ENCODE measurements at regions not wholly inside any gene's neighbourhood (a gene's known extent, or its start where the extent isn't known, plus 50 kb on each side); places are given as distances from the start of the nearest gene placed in this dataset.

DNA sequence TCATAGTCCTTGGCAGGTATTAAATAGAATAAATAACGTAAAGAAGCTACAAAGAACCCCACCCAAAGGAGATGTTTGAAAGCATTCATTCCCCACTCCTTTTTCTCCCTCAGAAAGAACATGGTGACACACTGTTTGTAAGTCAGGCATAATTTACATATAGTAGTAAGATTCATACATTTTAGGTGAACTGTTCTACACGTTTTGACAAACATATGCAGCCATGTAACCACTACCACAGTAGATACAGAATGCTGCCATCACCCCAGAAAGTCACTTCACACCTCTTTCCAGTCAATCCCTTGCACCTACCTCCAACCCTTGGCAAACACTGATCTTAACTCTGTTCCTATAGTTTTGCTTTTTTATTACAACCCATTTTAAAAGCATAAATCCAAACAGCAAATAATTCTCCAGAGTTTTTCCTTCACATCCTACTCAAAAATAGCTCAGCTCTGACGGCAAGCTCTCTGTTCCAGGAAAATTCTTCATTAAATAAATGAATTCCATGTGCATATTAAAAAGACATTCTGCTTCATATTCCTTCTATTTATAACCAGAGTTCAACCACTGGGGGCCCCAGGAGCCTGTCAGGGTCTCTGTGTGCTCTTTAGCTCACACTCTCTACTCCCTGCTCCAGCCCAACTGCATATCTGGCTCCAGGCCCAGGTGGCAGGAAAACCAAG, 258.8 kb downstream of the PLPP3 start:
- no peak for DNase-seq (ENCODE audit: low spot score in 2 of 2)

DNA sequence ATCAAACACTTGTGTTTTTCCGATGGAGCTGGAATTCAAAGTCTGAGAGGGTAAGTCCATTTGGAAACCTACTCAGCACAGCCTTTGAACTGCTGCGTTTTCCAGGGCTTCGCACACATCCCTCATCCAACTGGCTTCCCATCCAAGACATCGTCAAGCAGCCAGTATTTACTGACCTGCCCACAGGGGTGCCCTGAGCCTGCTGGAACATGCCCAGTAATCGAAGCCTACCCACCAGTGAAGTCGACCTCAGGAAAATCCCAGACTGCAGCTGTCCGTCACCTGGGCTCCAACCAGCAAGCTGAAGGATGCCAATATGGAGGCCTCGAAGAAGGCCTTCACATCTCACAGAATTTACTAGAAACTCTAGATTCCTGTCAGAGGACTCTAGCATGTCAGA, 261.6 kb downstream of the PLPP3 start:
- in situ Hi-C loops (cut with MboI; ENCODE audit: low sequenced_read_pairs) = no loop called here
- no peak for DNase-seq (ENCODE audit: low spot score in 2 of 2)
- H3K9me3 ChIP-seq = no peaks in the 10 kb centered on the region
- H3K4me3 ChIP-seq = no peak overlapping the region
- H3K27me3 ChIP-seq (ENCODE audit: low read depth) = 0 out of 2 replicates have a peak, but pooled peaks cover 4% of the 10 kb centered on the region
- no peaks in the 10 kb centered on the region for H3K36me3 ChIP-seq (replicated peaks)
- no peaks in the 10 kb centered on the region for H3K4me1 ChIP-seq

More for the DNA sequence above, 258.8 kb downstream of the PLPP3 start:
- Histone ChIP-seq H3K4me1 (no peaks in the 10 kb centered on the region), H3K4me3 (no peak overlapping the region), H3K27me3 (ENCODE audit: low read depth) (no peaks in the 10 kb centered on the region), H3K36me3 (replicated peaks) (no peaks in the 10 kb centered on the region), H3K9me3 (no peaks in the 10 kb centered on the region; the same call in 1 of the 2 replicates)
- in situ Hi-C loops (cut with MboI; ENCODE audit: low sequenced_read_pairs) = loop anchor here (10.0 kb wide), 1 partner anchor 56 kb away; no protein-coding TSS in a partner anchor

DNA sequence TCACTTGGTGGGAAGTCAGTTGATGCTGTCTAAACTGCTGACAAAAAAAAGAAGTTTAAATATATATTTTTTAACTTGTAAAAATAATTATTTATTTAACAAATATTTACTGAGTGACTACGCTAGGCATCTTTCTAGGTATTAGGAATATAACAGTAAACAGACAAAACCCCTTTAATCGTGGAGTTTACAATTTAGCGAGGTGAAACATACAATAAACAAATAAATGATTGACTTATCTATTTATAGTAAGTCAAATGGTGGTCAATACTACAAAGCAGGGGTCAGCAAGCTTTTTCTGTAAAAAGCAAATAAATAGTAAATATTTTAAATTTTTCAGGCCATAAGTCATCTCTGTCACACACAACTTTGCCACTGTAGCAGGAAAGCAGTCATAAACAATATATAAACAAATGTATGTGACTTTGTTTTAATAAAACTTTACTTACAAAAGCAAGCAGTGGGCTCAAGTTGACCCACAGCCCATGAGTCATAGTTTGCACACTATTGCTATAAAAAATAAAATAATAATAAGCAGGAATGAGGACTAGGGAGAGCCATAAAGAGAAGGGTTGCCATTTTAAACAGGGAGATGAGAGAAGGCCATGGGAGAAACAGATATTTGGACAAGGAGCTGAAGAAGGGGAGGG, 263.9 kb downstream of the PLPP3 start:
- in situ Hi-C loops (cut with MboI; ENCODE audit: low sequenced_read_pairs) = no loop called here
- no peaks in the 10 kb centered on the region for H3K9me3 ChIP-seq
- DNase-seq (ENCODE audit: low spot score in 2 of 2) = no peak
- H3K36me3 ChIP-seq (replicated peaks) = no peaks in the 10 kb centered on the region
- 0 out of 2 replicates have a peak, but pooled peaks cover 4% of the 10 kb centered on the region for H3K27me3 ChIP-seq (ENCODE audit: low read depth)
- no peaks in the 10 kb centered on the region for H3K4me1 ChIP-seq
- H3K4me3 ChIP-seq = no peak overlapping the region

DNA sequence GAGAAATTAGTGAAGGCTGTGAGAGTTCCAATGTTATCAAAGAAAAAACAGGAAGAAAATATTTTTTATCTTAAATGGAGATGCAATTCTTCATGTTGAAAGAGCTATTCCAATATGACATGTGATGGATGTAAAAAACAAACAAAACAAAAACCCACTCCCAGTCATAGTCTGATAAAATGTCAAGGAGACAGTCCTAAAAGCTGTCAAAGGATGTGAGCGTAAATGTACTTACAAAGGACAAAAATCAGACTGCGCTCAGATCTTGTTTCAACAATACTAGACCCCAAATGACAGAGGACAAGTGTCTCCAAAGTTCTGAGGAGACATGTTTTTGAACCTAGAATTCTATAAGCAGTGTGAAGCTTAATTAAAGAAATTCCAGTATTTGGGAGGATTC, 265.8 kb downstream of the PLPP3 start:
- Histone ChIP-seq H3K27me3 (ENCODE audit: low read depth) (0 out of 2 replicates have a peak, but pooled peaks cover 4% of the 10 kb centered on the region), H3K4me1 (no peaks in the 10 kb centered on the region), H3K9me3 (no peaks in the 10 kb centered on the region), H3K4me3 (no peak overlapping the region), H3K36me3 (replicated peaks) (no peaks in the 10 kb centered on the region)
- DNase-seq (ENCODE audit: low spot score in 2 of 2) = no peak
- in situ Hi-C loops (cut with MboI; ENCODE audit: low sequenced_read_pairs) = no loop called here

DNA sequence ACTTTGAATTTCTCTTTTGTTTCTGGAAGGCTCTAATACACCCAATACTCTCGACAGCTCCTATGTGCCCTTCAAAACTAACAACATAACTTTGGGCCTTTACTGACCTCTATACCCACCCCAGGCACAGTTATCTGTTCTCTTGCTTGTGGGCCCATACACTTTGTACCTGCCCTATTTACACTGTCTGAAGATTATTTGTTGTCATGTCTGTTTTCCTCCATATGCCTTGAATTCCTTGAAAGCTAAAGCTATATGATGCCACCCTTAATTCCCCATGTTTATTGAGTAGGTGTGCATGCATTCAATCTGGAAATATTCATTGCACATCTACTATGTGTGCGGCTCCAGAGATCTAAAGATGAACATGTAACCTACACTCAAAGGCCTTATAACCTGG, 267.6 kb downstream of the PLPP3 start:
- H3K4me1 ChIP-seq = no peaks in the 10 kb centered on the region
- no peaks in the 10 kb centered on the region for H3K36me3 ChIP-seq (replicated peaks)
- no peaks in the 10 kb centered on the region for H3K9me3 ChIP-seq
- DNase-seq (ENCODE audit: low spot score in 2 of 2) = no peak
- no peak overlapping the region for H3K4me3 ChIP-seq
- 0 out of 2 replicates have a peak, but pooled peaks cover 4% of the 10 kb centered on the region for H3K27me3 ChIP-seq (ENCODE audit: low read depth)
- in situ Hi-C loops (cut with MboI; ENCODE audit: low sequenced_read_pairs) = no loop called here

DNA sequence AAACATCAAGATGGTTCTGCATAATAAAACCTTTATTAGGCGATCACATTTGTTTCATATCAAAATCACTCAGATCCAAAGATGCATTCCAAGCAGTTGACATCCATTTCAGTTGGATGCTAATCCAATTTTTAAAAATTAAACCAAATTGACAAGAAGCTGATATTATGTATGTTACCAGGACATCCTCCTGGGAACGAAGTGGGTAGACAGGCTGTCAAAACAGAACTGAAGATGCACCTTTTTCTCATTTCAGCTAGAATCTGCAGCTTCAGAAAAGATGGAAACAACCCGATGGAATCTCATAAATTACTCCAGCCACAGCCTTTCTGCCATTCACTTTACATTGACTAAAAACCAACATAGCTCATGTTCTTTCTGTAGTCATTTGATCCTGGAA, 268.4 kb downstream of the PLPP3 start:
- Histone ChIP-seq H3K27me3 (ENCODE audit: low read depth) (0 out of 2 replicates have a peak, but pooled peaks cover 4% of the 10 kb centered on the region), H3K9me3 (no peaks in the 10 kb centered on the region), H3K36me3 (replicated peaks) (no peaks in the 10 kb centered on the region), H3K4me3 (no peak overlapping the region), H3K4me1 (no peaks in the 10 kb centered on the region)
- in situ Hi-C loops (cut with MboI; ENCODE audit: low sequenced_read_pairs) = no loop called here
- DNase-seq (ENCODE audit: low spot score in 2 of 2) = no peak

DNA sequence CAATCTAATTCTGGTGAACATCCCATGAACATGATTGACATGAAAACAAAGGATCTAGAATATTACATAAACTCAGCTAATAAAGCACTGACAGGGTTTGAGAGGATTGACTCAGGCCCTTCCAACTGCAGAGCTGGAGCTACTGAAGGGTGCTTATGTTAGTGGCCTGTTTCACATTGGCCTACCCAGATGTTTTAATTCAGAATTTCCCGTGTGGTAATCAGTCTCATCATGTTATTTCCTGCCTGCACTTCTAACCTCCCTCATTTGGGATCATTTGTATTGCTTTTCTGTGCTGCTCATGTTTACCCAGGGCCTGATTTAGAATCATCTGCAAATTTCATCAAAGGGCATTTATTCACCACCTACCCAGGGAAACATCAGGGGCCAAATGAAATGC, 270.3 kb downstream of the PLPP3 start:
- Histone ChIP-seq H3K9me3 (no peaks in the 10 kb centered on the region), H3K4me1 (no peaks in the 10 kb centered on the region), H3K27me3 (ENCODE audit: low read depth) (peaks cover 4% of the 10 kb centered on the region; the same call in 1 of the 2 replicates), H3K4me3 (no peak overlapping the region), H3K36me3 (replicated peaks) (no peaks in the 10 kb centered on the region)
- DNase-seq (ENCODE audit: low spot score in 2 of 2) = no peak
- in situ Hi-C loops (cut with MboI; ENCODE audit: low sequenced_read_pairs) = no loop called here

DNA sequence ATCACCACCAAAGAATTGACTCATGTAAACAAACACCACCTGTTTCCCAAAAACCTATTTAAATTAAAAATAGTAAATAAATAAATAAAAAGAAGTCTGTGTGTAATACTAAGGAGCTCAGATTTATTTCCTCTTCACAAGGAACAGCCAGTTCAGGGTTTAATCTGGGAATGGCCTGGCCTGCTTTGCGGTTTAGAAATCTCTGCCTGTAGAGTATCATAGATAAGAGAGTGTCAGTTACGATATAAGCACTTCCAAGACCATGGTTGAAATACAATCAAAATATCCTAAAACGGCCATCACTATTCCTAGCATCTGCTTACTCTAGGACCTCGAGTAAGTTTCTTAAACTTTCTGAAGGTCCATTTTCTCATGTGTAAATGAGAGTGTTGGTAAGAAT, 274.4 kb downstream of the PLPP3 start:
- Histone ChIP-seq H3K4me1 (no peaks in the 10 kb centered on the region), H3K9me3 (no peaks in the 10 kb centered on the region), H3K27me3 (ENCODE audit: low read depth) (no peaks in the 10 kb centered on the region; the same call in 1 of the 2 replicates), H3K4me3 (no peak overlapping the region), H3K36me3 (replicated peaks) (no peaks in the 10 kb centered on the region)
- in situ Hi-C loops (cut with MboI; ENCODE audit: low sequenced_read_pairs) = no loop called here
- no peak for DNase-seq (ENCODE audit: low spot score in 2 of 2)

DNA sequence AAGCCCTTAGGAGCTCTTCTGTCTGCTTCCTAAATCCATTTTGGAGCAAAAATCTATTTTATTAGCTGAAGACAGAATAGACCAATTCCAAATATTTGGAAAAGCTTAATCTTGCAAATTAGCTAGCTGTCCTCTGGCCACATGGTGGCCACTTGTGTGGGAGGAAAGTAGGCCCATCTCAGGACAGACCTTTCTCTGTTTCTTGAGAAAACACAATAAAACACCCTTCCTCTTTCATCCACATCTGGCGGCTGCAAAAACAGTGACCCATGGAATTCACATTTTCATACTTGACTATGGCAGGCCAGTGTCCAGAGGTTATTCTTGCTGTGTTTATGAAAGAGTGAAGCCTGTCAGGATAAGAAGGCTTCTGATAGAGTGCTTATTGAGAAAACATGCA, 275.6 kb downstream of the PLPP3 start:
- H3K4me3 ChIP-seq = no peak overlapping the region
- in situ Hi-C loops (cut with MboI; ENCODE audit: low sequenced_read_pairs) = no loop called here
- H3K9me3 ChIP-seq = no peaks in the 10 kb centered on the region
- H3K27me3 ChIP-seq (ENCODE audit: low read depth) = no peaks in the 10 kb centered on the region; the same call in 1 of the 2 replicates
- no peaks in the 10 kb centered on the region for H3K4me1 ChIP-seq
- DNase-seq (ENCODE audit: low spot score in 2 of 2) = no peak
- H3K36me3 ChIP-seq (replicated peaks) = no peaks in the 10 kb centered on the region

DNA sequence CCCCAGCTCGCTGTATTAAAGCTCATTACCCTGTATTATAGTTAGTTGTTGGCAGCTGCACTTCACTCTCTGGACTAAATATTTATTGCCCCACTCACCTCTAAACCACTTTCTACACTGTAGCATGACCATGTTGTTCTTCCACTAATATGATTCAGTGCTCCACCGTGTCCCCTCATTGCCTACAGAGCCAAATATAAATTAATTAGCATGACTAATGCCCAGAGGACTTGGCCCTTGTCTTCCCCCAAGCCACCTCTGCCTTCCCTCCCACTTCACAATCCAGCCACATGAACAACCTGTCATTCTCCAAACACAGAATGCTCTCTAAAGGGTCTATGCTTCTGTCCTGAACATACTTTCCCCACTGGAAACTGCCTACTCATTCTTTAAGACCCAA, 276.5 kb downstream of the PLPP3 start:
- Histone ChIP-seq H3K27me3 (ENCODE audit: low read depth) (no peaks in the 10 kb centered on the region; the same call in 1 of the 2 replicates), H3K4me1 (no peaks in the 10 kb centered on the region), H3K4me3 (no peak overlapping the region), H3K9me3 (no peaks in the 10 kb centered on the region), H3K36me3 (replicated peaks) (no peaks in the 10 kb centered on the region)
- DNase-seq (ENCODE audit: low spot score in 2 of 2) = no peak
- in situ Hi-C loops (cut with MboI; ENCODE audit: low sequenced_read_pairs) = no loop called here

DNA sequence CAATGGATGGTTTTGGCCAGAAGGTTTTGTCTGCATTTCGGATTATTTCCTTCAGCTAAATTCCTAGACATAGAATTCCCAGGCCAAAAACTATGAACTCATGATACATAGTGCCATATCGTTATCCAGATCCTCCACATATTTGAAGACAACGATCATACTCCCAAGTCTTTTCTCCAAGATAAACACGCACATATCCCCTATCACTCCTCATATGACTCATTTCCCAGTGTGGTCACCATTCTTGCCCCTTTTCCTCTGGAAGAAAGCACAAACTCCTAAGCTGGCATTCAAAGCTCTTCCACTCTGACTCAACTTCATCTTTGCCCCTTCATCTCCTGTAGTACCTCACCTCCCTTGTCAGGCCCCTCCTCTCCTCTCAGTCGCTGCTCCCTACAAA, 277.6 kb downstream of the PLPP3 start:
- no peaks in the 10 kb centered on the region for H3K36me3 ChIP-seq (replicated peaks)
- H3K4me1 ChIP-seq = no peaks in the 10 kb centered on the region
- H3K27me3 ChIP-seq (ENCODE audit: low read depth) = no peaks in the 10 kb centered on the region; the same call in 1 of the 2 replicates
- no peak for DNase-seq (ENCODE audit: low spot score in 2 of 2)
- in situ Hi-C loops (cut with MboI; ENCODE audit: low sequenced_read_pairs) = no loop called here
- no peak overlapping the region for H3K4me3 ChIP-seq
- no peaks in the 10 kb centered on the region for H3K9me3 ChIP-seq

DNA sequence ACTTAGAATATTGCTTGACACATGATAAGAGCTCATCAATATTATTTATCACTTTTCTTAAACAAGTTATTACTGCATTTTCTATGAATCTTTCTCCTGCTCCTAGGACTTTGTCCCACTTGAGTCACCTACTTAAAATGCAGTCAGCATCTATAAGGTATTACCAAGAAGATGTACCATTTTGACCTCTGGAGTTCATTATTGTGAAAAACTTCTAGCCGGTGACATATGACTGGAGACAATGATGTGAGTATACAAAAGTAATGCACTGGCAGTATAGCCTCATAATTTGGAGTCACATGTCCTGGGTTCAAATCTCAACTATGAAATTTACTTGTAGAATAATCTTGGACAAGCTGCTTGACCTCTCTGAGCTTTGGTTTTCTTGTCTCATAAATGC, 278.5 kb downstream of the PLPP3 start:
- in situ Hi-C loops (cut with MboI; ENCODE audit: low sequenced_read_pairs) = no loop called here
- H3K4me3 ChIP-seq = no peak overlapping the region
- H3K36me3 ChIP-seq (replicated peaks) = no peaks in the 10 kb centered on the region
- H3K9me3 ChIP-seq = no peaks in the 10 kb centered on the region
- no peaks in the 10 kb centered on the region for H3K4me1 ChIP-seq
- no peak for DNase-seq (ENCODE audit: low spot score in 2 of 2)
- no peaks in the 10 kb centered on the region; the same call in 1 of the 2 replicates for H3K27me3 ChIP-seq (ENCODE audit: low read depth)

DNA sequence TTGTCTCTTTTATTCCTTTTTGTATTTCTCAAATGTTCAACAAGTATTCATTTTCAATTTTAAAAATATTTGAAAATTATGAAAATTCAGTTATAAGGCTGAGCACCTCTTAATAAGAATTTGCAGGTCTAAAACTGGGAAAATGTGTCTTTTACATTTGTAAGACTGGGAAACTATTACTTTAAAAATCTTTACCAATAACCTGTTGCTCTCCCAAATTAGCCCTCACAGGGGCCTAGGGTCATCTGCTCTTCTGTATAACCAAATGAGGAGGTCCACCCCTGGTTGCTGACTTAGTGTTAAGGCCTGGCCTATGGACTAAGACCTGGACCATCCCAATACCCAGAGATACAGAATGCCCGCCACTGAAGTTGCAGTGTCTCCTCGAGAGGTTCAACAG, 280.5 kb downstream of the PLPP3 start:
- no peaks in the 10 kb centered on the region for H3K27me3 ChIP-seq (ENCODE audit: low read depth)
- no peak overlapping the region for H3K4me3 ChIP-seq
- no peak for DNase-seq (ENCODE audit: low spot score in 2 of 2)
- H3K9me3 ChIP-seq = no peaks in the 10 kb centered on the region
- no peaks in the 10 kb centered on the region for H3K4me1 ChIP-seq
- no peaks in the 10 kb centered on the region for H3K36me3 ChIP-seq (replicated peaks)
- in situ Hi-C loops (cut with MboI; ENCODE audit: low sequenced_read_pairs) = no loop called here

DNA sequence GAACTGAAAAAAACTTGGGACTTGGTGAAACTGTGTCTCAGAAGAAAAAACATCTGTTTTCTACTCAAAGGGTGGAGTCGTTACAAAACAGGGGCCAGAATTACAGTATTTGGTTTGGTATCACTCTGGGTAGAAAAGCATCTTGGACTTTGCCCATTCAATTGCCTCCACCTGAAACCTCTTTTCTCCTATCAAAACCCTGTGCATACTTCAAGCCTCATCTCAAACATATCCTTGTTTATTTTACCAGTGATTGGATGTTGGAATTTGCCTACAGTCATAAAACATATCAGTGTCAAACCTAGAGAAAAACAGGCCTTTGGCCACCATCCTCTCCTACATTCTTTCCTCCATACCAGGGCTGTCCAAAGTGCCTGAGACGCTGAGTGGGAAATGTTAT, 281.5 kb downstream of the PLPP3 start:
- in situ Hi-C loops (cut with MboI; ENCODE audit: low sequenced_read_pairs) = no loop called here
- Histone ChIP-seq H3K9me3 (no peaks in the 10 kb centered on the region), H3K36me3 (replicated peaks) (no peaks in the 10 kb centered on the region), H3K27me3 (ENCODE audit: low read depth) (no peaks in the 10 kb centered on the region), H3K4me1 (no peaks in the 10 kb centered on the region), H3K4me3 (no peak overlapping the region)
- DNase-seq (ENCODE audit: low spot score in 2 of 2) = no peak

Data from HAP-1 (cell line).